NCI-H2196 treated with DMSO at 0.1 percent for 48 hours (cell line): ENCODE measurements at regions not wholly inside any gene's neighbourhood (a gene's known extent, or its start where the extent isn't known, plus 50 kb on each side); places are given as distances from the start of the nearest gene placed in this dataset.

Experiments
- DNase-seq: peaks from one replicate; lab custom pipeline; 2025; ENCODE audit not compliant: unreplicated experiment; lab: John Stamatoyannopoulos, UW

GRCh38 chr3:127356381-127356780, 68.5 kb upstream of the PRR20G start:
- DNase-seq = no peak

GRCh38 chr3:127354761-127355160, 66.9 kb upstream of the PRR20G start:
- no peak for DNase-seq

GRCh38 chr3:127352612-127353011, 64.8 kb upstream of the PRR20G start:
- no peak for DNase-seq

GRCh38 chr3:127351775-127352350, 64.0 kb upstream of the PRR20G start:
- DNase-seq = no peak

GRCh38 chr3:127351321-127351720, 63.5 kb upstream of the PRR20G start:
- no peak for DNase-seq

- DNase-seq = no peak
Measured at GRCh38 chr3:127350172-127351050, 62.6 kb upstream of the PRR20G start.

DNA sequence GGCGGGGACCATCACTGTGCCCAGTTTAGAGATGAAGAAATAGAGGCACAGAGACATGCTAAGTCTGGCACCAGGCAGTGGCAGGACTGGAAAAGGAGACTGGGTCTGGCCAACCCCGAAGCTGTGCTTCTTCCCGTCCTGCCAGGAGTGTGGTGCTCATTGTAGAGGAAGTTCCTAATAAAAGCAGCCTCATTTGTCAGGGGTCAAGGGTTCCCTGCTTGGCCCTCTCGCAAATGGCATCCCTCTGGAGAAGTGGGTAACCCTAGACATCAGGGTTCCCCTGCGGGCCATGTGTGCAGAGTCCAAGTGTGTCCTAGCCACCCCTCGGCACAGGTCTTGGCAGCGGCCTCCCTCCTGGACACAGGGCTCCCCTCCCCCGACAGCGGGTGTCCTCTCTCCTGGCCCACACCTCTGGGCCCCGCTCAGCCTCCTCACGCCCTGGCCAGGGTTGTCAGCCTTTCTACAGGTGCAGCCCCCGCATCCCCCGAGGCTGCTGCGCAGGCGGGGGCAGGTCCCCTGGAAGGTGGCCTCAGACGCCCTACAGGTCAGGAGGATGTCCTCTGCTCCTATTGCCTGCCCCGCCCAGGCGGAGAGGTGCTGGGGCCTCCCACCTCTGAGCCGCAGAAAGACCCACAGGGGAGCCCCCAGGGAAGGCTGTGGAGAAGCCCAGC, 61.8 kb upstream of the PRR20G start:
- DNase-seq = no peak

DNA sequence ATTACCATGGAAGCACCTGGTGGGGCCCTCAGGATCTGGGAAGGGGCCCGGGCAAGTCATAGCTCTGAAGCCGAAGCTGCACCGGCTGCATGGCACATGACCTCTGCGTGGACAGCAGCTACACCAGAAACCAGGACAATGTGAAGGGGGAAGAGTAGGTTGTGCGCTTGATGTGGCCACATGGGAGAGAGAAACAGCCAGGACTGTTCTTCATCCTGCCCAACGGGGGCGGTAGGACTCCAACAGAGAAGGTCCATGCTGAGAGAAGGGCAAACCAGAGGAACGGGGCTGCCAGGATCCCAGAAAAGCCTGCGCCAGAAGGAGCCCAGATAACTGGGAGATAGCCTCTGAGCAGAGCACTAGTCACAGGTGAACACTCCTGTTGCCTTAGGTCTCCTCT, 54.9 kb upstream of the PRR20G start:
- no peak for DNase-seq

DNA sequence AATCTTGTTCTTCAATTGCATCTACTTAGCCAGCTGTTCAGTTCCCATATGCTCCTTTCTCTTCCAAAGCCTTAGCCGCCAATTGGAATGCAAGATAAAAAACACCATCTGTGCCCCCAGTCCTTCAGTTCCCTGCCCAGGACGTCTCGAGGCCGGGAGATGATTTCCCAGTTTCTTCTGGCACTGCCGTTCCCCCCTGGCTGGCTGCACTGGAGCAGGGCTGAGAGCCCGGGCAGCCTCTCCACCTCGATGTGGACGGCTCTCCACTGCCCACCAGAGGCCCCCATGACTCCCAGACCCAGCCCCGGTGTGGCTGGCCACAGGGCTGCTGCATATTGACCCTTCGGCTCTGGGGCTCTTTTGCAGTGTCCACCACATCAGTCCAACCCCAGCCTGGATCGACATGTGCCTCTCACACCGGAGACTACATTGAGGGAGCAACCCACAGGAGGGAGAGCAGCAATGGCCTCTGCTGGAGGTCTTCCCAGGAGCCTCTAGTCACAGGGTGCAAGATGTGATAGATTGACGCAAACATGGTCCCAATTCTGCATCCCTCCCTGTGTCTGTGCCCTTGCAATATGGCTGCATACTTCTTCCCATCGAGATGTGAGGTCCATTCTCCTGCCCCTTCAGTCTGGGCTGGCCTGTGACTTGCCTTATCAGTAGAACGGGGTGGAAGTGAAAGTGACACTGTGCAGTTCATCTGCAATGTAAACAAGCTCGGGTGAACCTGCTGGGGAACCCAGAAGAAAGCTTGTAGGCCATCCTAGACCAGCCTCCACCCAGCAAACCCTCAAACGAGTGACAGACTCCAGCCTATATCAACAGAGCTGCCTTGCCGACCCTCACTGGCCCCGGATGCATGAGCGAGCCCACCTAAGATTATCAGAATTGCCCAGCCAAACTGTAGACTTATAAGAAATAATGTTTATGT, 52.3 kb upstream of the PRR20G start:
- no peak for DNase-seq

GRCh38 chr3:127339016-127339415, 51.2 kb upstream of the PRR20G start:
- DNase-seq = no peak

- DNase-seq = no peak
Measured at GRCh38 chr3:127337911-127338531, 50.2 kb upstream of the PRR20G start.
